Muscle of arm (tissue), 1 donor: ENCODE measurements at regions not wholly inside any gene's neighbourhood (a gene's known extent, or its start where the extent isn't known, plus 50 kb on each side); places are given as distances from the start of the nearest gene placed in this dataset.

ENCODE experiments used
- DNase-seq: peaks from one replicate; pipeline ENCODE4 v3.0.0-alpha.2; 2013

DNA sequence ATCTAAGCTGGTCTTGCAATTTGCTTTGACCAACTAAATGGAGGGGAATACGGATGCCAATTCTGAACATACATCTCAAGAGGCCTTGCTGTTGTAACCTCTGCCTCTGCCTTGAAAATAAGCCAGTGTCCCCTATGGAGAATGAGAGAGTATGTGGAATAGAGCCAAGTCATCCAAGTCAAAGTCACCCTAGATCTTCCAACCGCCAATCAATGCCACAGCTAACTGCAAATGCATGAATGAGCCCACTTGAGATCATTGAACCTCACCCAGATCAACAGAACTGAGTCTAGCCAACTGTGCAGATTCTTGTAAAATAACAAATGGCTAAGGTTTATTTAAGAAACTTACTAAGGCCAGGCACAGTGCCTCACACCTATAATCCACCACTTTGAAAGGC lies 139.8 kb upstream of the TANK start:
- no peak for DNase-seq

- no peak for DNase-seq
Measured at GRCh38 chr2:161028581-161028980, 131.6 kb upstream of the TANK start.

GRCh38 chr2:161029321-161029720 lies 130.9 kb upstream of the TANK start:
- no peak for DNase-seq

DNA sequence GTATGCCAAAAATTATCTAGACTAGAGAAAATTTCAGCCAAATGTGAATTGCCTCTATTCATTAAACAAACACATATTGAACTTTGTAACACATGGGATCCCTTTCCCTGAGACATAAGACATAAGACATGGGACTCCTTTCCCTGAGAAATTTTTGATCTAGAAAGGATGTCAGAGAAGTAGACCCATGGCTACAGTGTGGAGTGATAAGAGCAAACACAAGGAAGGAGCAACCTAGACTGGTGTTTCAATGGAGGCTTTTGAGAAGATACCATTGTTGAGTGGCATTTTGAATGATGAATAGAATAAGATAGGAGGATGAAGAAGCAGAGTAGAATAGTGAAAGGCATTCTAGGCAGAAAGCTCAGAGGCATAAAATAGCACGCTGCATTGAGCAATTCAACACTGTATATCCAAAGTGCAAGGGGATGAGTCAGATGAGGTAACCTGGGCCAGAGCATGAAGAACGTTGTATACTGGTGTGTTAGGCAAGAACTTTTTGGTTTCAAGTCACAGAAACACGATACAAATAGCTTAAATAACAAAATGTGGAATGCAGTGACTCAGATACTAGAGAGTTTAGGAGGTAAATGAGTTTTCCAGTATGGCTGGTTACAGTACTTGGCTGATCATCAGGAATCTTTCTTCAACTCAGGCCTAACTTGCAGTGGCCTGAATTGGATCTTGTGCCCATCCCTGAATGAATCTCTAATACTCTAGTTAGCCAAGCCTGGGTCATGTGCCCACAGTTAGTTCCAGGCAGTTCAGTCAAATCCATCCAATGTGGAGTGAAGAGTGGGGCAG lies 129.8 kb upstream of the TANK start:
- DNase-seq, result peak; percentile 36

GRCh38 chr2:161031511-161031910 lies 128.7 kb upstream of the TANK start:
- no peak for DNase-seq

DNA sequence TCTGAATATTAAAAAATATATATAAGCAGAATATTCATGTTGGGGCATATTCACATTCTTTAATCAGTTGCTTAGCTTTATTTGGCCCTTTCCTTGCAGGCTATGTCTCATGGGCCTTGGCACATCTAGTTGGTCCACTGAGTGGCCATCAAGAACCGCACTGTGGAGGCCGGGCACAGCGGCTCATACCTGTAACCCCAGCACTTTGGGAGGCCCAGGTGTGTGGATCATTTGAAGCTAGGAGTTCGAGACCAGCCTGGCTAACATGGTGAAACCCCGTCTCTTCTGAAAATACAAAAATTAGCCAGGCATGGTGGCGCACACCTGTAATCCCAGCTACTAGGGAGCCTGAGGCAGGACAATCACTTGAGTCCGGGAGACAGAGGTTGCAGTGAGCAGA lies 127.6 kb upstream of the TANK start:
- no peak for DNase-seq

DNA sequence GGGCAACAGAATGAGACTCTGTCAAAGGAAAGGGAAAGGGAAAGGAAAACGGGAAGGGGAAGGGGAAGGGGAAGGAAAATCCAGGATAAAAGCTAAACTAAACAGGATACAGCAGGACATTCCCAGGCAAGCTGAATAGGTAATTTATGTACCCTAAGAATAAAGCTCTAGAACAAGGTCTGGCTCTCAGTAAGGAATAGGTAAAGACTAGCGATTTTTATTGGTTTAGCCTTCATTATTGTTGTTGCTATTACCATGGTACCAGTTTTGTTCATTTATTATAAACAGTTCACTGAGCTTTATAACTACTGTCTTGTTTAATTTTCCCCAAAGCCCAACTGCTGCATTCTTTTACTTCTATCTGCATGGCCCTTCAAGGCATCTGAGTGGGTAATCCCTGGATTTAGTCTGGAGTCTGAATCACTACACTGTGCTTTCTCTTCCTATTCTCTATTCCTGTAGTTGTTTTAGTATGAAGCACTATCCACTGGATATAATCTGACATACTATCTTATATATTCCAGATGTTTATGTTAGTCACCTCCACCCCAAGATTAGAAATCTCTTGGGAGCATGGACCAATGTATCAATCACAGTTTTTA lies 127.1 kb upstream of the TANK start:
- DNase-seq, result no peak

DNA sequence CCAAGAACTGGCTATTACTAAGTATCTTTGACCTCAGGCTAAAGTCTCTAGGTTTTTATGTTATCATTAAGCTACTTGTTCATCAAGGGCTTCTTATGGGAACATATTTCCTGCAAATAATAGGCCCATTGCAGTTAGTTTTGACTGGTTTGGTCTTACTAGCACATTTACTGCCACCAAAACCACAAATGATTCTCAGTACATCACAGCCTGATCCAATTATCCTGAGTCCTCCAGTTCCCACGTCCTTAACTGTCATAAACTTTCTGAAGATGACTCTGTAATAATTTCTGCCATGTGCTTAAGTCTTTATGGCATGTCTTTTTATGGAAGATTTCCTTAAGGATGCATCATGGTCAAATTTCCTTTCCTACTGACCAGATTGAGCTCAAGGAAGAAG lies 123.3 kb upstream of the TANK start:
- no peak for DNase-seq

DNA sequence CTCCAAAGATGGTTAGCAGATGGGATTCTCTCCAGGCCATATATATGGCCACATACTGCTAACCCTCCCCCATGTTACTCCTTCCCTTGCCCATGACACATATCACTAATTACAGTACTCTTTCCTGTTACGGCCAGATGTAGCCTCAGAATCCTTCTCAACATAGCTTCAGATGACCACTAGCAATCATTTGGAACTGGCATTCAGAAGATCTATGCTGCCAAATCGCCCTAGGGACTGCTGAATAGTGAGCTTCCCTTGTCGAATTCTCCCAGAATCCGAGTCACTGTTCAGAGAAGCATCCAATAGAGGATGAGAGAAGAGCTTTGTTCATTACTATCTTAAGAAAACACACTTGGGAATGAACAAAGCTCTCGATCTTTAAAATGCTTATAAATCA lies 121.2 kb upstream of the TANK start:
- DNase-seq, result no peak

DNA sequence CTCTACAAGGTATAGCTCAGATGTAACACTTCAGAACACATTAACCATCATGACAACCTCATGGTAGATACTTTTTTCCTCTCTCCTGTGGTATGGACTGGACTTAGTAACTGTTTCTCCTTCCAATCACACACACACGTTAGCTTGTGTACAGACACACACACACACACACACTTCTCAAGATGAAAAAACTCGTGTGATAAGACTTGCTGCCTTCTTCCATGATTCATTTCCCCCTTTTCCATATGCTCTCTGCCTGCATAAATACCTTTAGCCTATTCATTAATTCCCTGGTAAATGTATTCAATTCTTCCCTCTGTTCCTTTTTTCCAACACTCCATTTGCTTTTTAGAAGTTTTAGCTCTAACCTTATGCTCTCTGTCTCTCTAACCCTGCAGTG lies 118.9 kb upstream of the TANK start:
- no peak for DNase-seq

- DNase-seq, result no peak
Measured at GRCh38 chr2:161042990-161043625, 117.1 kb upstream of the TANK start.

DNA sequence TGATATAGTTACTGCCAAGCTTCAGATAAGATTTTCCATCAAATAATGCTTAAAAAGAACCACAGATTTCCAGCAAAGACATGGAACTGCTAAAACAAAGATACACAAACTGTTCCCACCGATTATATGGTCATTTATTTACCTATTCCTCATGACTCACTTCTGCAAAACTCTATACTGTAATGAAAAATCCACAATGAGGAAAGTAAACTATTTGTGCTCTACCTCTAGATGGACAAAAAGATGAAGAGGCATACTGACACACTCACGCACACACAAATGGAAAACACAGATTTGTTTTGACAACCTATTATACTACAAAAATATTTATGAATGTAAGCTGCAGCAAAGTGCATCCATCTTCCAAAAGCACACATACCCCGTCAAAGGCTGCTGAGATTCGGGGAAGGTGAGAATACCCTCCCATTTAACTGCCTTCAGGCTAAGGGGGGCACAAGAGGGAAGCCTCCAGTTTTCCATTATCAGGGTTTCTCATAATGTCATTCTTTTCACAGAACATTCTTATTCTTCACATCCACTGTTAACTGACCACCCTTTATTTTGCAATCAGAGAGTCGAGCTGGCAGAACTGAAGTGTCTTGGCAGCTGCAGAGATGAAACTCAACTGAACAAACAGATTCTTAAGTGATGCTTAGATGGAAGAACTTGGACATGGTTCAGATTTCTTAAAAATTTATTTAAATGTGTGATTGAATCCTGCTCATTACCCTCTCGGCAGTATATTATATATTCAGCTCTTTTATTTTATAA lies 115.9 kb upstream of the TANK start:
- DNase-seq, result no peak

DNA sequence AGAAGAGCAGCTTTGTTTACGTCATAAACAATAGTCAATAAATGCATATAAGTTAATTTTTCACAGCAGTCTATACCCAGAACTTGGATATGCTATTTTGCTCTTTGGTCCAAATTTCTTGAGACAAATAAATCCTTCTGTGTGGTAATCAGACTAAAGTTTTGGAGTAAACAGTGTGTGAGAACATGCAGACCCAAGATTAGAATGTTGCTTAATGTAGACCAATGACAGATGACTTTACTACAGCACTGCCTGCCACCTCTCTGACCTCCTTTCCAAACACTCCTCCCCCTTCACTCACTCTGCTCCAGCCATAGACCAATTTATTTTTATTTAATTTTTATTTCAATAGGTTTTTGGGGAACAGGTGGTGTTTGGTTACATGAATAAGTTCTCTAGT lies 115.3 kb upstream of the TANK start:
- no peak for DNase-seq

- DNase-seq, result no peak
Measured at GRCh38 chr2:161045726-161046125, 114.5 kb upstream of the TANK start.

DNA sequence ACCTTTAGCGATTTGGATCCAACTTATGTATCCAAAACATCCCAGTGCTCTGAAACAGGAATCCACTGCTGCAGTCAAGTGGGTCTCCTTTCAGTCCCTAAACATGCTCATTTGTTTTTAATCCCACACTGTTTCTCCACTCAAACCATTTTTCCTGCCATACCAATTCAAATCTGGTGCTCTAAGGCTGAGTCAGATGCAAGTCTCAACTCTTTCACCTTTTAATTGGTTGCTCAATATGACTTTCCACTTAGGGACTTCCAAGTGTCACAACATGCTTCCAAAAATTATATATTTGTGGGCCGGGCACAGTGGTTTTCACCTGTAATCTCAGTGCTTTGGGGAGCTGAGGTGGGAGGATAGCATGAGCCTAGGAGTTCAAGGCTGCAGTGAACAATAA lies 113.4 kb upstream of the TANK start:
- no peak for DNase-seq

GRCh38 chr2:161048317-161048716 lies 111.9 kb upstream of the TANK start:
- DNase-seq, result no peak

- no peak for DNase-seq
Measured at GRCh38 chr2:161049559-161049958, 110.7 kb upstream of the TANK start.

GRCh38 chr2:161052214-161052613 lies 108.0 kb upstream of the TANK start:
- DNase-seq, result no peak

- no peak for DNase-seq
Measured at GRCh38 chr2:161055289-161055688, 104.9 kb upstream of the TANK start.

DNA sequence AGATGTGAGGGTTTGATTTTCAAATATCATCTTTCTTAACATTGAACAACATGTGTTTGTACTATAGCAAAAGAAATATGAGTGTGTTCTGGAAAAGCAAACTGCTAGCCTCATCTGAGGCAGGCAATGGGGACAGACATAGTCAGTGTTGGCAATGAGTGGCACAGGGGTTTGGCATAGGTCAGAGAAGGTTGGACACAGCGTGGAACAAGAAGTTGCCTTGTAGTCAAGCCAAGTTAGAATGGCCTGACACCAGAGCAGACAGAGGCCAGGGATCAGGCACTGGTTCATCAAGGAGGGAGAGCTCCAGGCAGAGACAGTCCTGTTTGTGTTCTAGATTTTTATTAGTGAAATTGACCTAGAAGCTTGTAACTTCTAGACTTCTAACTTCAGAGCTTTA lies 100.8 kb upstream of the TANK start:
- DNase-seq, result no peak

- no peak for DNase-seq
Measured at GRCh38 chr2:161061786-161062185, 98.4 kb upstream of the TANK start.

DNA sequence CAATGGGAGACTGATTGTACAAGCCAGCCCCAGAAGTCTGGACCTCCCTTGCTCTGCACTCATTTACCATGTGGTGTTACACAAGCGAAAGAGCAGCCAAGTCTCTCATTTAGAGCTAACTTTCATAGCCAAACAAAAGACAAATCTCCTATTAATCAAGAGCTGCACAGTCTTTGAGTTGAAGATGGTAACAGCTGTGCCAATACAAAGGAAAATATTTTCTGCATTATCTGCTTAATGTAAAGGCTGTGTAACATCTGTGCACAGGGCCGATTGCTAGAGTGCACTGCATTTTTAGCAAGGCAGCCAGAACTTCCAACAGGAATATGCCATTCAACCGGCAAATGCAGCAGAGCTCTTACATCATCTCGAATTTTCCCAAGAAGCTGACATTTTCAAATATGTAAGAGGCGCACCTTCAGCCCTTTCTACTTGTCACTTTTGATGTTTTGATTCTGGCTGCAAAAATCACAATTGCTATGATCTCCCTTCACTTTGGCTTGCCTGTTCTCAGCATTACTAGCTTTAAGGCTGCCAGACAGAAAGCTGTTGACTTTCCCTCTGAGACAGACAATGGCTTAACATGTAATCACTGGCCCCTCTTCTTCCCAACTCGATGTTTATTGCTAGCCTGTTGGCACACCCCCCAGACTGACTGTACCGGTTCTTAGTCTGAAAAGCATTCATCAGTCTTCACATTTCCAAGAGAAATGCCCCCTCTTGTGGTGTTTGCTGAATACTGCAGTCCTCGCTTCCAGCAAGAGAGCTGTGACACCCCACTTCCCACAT lies 96.9 kb upstream of the TANK start:
- DNase-seq, result peak; percentile 88
